ENCODE measurements at regions not wholly inside any gene's neighbourhood (a gene's known extent, or its start where the extent isn't known, plus 50 kb on each side); places are given as distances from the start of the nearest gene placed in this dataset.

GRCh38 chr10:29733323-29733722 lies 98.6 kb upstream of the SVIL start:
- H3K9me3 ChIP-seq (ENCODE audit: control insufficient read depth in 4 of 4, low read length in 3 of 4) = no peaks in the 10 kb centered on the region
- WGBS = 87% methylated on average over 6 of the region's 6 CpGs
- DNase-seq (ENCODE audit: low spot score) = no peak
- H3K4me3 ChIP-seq (ENCODE audit: low read depth in 1 of 3, low read length in 3 of 3) = no peak overlapping the region
- TF ChIP-seq REST (IDR thresholded peaks at IDR 0.05) (no peak), HNF4G (IDR thresholded peaks at IDR 0.05) (no peak), SP1 (IDR thresholded peaks at IDR 0.05) (no peak), FOXA2 (IDR thresholded peaks at IDR 0.05) (no peak), RXRA (IDR thresholded peaks at IDR 0.05) (no peak), RAD21 (IDR thresholded peaks at IDR 0.05) (no peak)
- H3K36me3 ChIP-seq (ENCODE audit: control insufficient read depth in 4 of 4, insufficient read depth in 3 of 4, low read depth in 1 of 4, low read length in 3 of 4) = no peaks in the 10 kb centered on the region
- peaks cover 0 to 28% (median 9%) of the 10 kb centered on the region in 4 donors for H3K4me1 ChIP-seq (ENCODE audit: control insufficient read depth in 4 of 4, insufficient read depth in 4 of 4, low read length in 3 of 4)
- H3K27ac ChIP-seq (ENCODE audit: low read depth in 1 of 2, low read length in 2 of 2) = no peak overlapping the region
- no peaks in the 10 kb centered on the region for H3K27me3 ChIP-seq (ENCODE audit: control insufficient read depth in 4 of 4, insufficient read depth in 4 of 4, low read length in 3 of 4)
- no peak overlapping the region for H3K9ac ChIP-seq (ENCODE audit: low read depth in 1 of 2, low read length in 2 of 2)

GRCh38 chr10:29732918-29733317 lies 98.1 kb upstream of the SVIL start:
- Histone ChIP-seq H3K4me3 (ENCODE audit: low read depth in 1 of 3, low read length in 3 of 3) (no peak overlapping the region), H3K36me3 (ENCODE audit: control insufficient read depth in 4 of 4, insufficient read depth in 3 of 4, low read depth in 1 of 4, low read length in 3 of 4) (no peaks in the 10 kb centered on the region), H3K27ac (ENCODE audit: low read depth in 1 of 2, low read length in 2 of 2) (no peak overlapping the region), H3K27me3 (ENCODE audit: control insufficient read depth in 4 of 4, insufficient read depth in 4 of 4, low read length in 3 of 4) (no peaks in the 10 kb centered on the region), H3K9ac (ENCODE audit: low read depth in 1 of 2, low read length in 2 of 2) (no peak overlapping the region), H3K9me3 (ENCODE audit: control insufficient read depth in 4 of 4, low read length in 3 of 4) (no peaks in the 10 kb centered on the region), H3K4me1 (ENCODE audit: control insufficient read depth in 4 of 4, insufficient read depth in 4 of 4, low read length in 3 of 4) (peaks cover 0 to 28% (median 9%) of the 10 kb centered on the region in 4 donors)
- 97% methylated on average over 2 of the region's 2 CpGs for WGBS
- TF ChIP-seq NR2F2 (IDR thresholded peaks at IDR 0.05) = no peak
- no peak for TF ChIP-seq ZBTB33 (IDR thresholded peaks at IDR 0.05)
- TF ChIP-seq ATF3 (IDR thresholded peaks at IDR 0.05) = no peak
- no peak for TF ChIP-seq YY1 (IDR thresholded peaks at IDR 0.05)
- no peak for TF ChIP-seq HNF4A (conservative IDR thresholded peaks at IDR 0.05)
- TF ChIP-seq FOXA1 (IDR thresholded peaks at IDR 0.05) = no peak
- TF ChIP-seq RAD21 (IDR thresholded peaks at IDR 0.05) = no peak
- TF ChIP-seq MAX (IDR thresholded peaks at IDR 0.05) = no peak
- no peak for TF ChIP-seq FOXA2 (IDR thresholded peaks at IDR 0.05)
- TF ChIP-seq TAF1 (conservative IDR thresholded peaks at IDR 0.05) = no peak
- TF ChIP-seq HNF4G (IDR thresholded peaks at IDR 0.05) = no peak
- no peak for TF ChIP-seq GABPA (IDR thresholded peaks at IDR 0.05 in 1 of 2, conservative IDR thresholded peaks at IDR 0.05 in 1 of 2)
- TF ChIP-seq REST (IDR thresholded peaks at IDR 0.05) = no peak
- TF ChIP-seq CTCF (IDR thresholded peaks at IDR 0.05; ENCODE audit: low read depth, low read length, missing input control) = no peak
- TF ChIP-seq JUND (IDR thresholded peaks at IDR 0.05) = no peak
- TF ChIP-seq SP1 (IDR thresholded peaks at IDR 0.05) = no peak
- no peak for TF ChIP-seq EGR1 (IDR thresholded peaks at IDR 0.05; ENCODE audit: low read depth in 2 of 2)
- no peak for TF ChIP-seq RXRA (IDR thresholded peaks at IDR 0.05)
- DNase-seq (ENCODE audit: low spot score) = no peak
